SK-N-SH (cell line): ENCODE measurements at regions not wholly inside any gene's neighbourhood (a gene's known extent, or its start where the extent isn't known, plus 50 kb on each side); places are given as distances from the start of the nearest gene placed in this dataset.

Source experiments
- CTCF ChIA-PET: fragments of 300-600, 350-600 bp; formaldehyde crosslinking; extraction: SDS; loops from one replicate; lab custom pipeline; 2021; lab: Yijun Ruan, JAX
- POLR2A ChIA-PET: fragments of 350-600 bp; sonication (Branson Sonifier 250); formaldehyde crosslinking; extraction: SDS; loops from one replicate; lab custom pipeline; 2020; ENCODE audit warnings: antibody characterized with exemption, inconsistent platforms; lab: Yijun Ruan, JAX
- DNase-seq: peaks from one replicate; pipeline ENCODE4 v3.0.0; 2012
- H2AFZ ChIP-seq: fragments of 200-600 bp; sonication (generic); 2 replicates; pipeline ENCODE4 v1.8.1; 2016; ENCODE audit warnings: antibody characterized with exemption, mild to moderate bottlenecking, low read depth
- H3F3A ChIP-seq: fragments of 200-600 bp; sonication (generic); replicated peaks from 2 replicates; pipeline ENCODE3; 2016; ENCODE audit warnings: antibody characterized with exemption, mild to moderate bottlenecking; ENCODE audit not compliant: insufficient read depth
- H3K27ac ChIP-seq, 2 experiments: fragments of 200-500 bp in 1 of 2; fragments of 200-600 bp in 1 of 2; sonication (Bioruptor generic) in 1 of 2; sonication (generic), shearing (Covaris generic) in 1 of 2; 2 replicates each; pipeline versions ENCODE4 v1.5.1 to v1.6.1; 2014 to 2016; ENCODE audit warnings: low read depth in 2 of 2, inconsistent platforms in 1 of 2, low read length in 1 of 2, mild to moderate bottlenecking in 1 of 2, mixed read lengths in 1 of 2
- H3K27me3 ChIP-seq: fragments of 200-600 bp; sonication (generic), shearing (Covaris generic); 2 replicates; pipeline ENCODE4 v1.6.1; 2016; ENCODE audit warnings: mixed run types; ENCODE audit not compliant: insufficient read depth
- H3K36me3 ChIP-seq, 2 experiments: fragments of 200-500 bp in 1 of 2; fragments of 200-600 bp in 1 of 2; sonication (Bioruptor generic) in 1 of 2; sonication (generic) in 1 of 2; replicated peaks in 1 of 2; 2 replicates each; pipeline versions ENCODE3 to v1.5.1; 2014 to 2016; ENCODE audit warnings: low read length in 1 of 2, mild to moderate bottlenecking in 1 of 2; ENCODE audit not compliant: insufficient read depth in 2 of 2, control insufficient read depth in 1 of 2
- H3K4me1 ChIP-seq, 2 experiments: fragments of 200-500 bp in 1 of 2; fragments of 200-600 bp in 1 of 2; sonication (Bioruptor generic) in 1 of 2; sonication (generic), shearing (Covaris generic) in 1 of 2; 2 replicates each; pipeline versions ENCODE4 v1.5.1 to v1.6.1; 2014 to 2016; ENCODE audit warnings: low read depth in 1 of 2, low read length in 1 of 2, mixed run types in 1 of 2; ENCODE audit not compliant: insufficient read depth in 2 of 2, control insufficient read depth in 1 of 2
- H3K4me2 ChIP-seq: fragments of 200-600 bp; sonication (generic), shearing (Covaris generic); 2 replicates; pipeline ENCODE4 v1.6.1; 2017; ENCODE audit warnings: mixed run types
- H3K4me3 ChIP-seq, 2 experiments: fragments of 200-500 bp in 1 of 2; fragments of 200-600 bp in 1 of 2; sonication (Bioruptor generic) in 1 of 2; sonication (generic), shearing (Covaris generic) in 1 of 2; 2 replicates each; pipeline versions ENCODE4 v1.5.1 to v1.8.1; 2014 to 2016; ENCODE audit warnings: low read depth in 2 of 2, inconsistent platforms in 1 of 2, low read length in 1 of 2, mild to moderate bottlenecking in 1 of 2, mixed read lengths in 1 of 2, moderate library complexity in 1 of 2
- H3K79me2 ChIP-seq: fragments of 200-600 bp; sonication (generic); 2 replicates; pipeline ENCODE4 v1.8.1; 2017; ENCODE audit warnings: mild to moderate bottlenecking; ENCODE audit not compliant: insufficient read depth
- H3K9ac ChIP-seq: fragments of 200-600 bp; sonication (generic); 2 replicates; pipeline ENCODE4 v1.6.1; 2017; ENCODE audit warnings: mixed run types
- H3K9me2 ChIP-seq: fragments of 200-600 bp; sonication (generic); 2 replicates; pipeline ENCODE4 v1.6.1; 2017; ENCODE audit warnings: mixed run types
- H3K9me3 ChIP-seq: fragments of 200-600 bp; sonication (generic); 2 replicates; pipeline ENCODE4 v1.6.1; 2017; ENCODE audit warnings: mixed run types, mild to moderate bottlenecking, moderate library complexity
- H4K20me1 ChIP-seq: fragments of 200-600 bp; sonication (generic); 2 replicates; pipeline ENCODE4 v1.6.1; 2017; ENCODE audit warnings: mild to moderate bottlenecking, mixed run types; ENCODE audit not compliant: insufficient read depth
- CTCF ChIP-seq: fragments of 200-600 bp; sonication (generic); IDR thresholded peaks from 2 replicates; pipeline ENCODE4 v1.6.1; 2017; ENCODE audit warnings: antibody characterized with exemption, mild to moderate bottlenecking, moderate library complexity
- EZH2phosphoT487 ChIP-seq: fragments of 200-600 bp; sonication (generic); IDR thresholded peaks from 2 replicates; pipeline ENCODE4 v1.6.1; 2017; ENCODE audit warnings: low read depth, mixed run types, mild to moderate bottlenecking, antibody characterized with exemption, moderate library complexity, borderline replicate concordance
- FOSL2 ChIP-seq: IDR thresholded peaks from 2 replicates; pipeline ENCODE4 v1.4.0; 2012; ENCODE audit warnings: low read depth, mild to moderate bottlenecking, moderate library complexity, borderline replicate concordance
- FOXM1 ChIP-seq: IDR thresholded peaks from 2 replicates; pipeline ENCODE4 v1.4.0; 2012; ENCODE audit warnings: low read depth, mild to moderate bottlenecking
- GATA2 ChIP-seq: sonication (generic); formaldehyde crosslinking; IDR thresholded peaks from 2 replicates; pipeline ENCODE4 v1.5.0; 2020; ENCODE audit warnings: mild to moderate bottlenecking, missing genetic modification reagents
- JUND ChIP-seq: IDR thresholded peaks from 2 replicates; pipeline ENCODE4 v1.4.0; 2012
- MAX ChIP-seq: IDR thresholded peaks from 2 replicates; pipeline ENCODE4 v1.4.0; 2012; ENCODE audit warnings: low read depth
- MEF2A ChIP-seq: IDR thresholded peaks from 2 replicates; pipeline ENCODE4 v1.4.0; 2012; ENCODE audit warnings: low read depth, borderline replicate concordance
- MXI1 ChIP-seq: IDR thresholded peaks from 2 replicates; pipeline ENCODE4 v1.6.1; 2012; ENCODE audit warnings: mild to moderate bottlenecking, low read depth, low read length, improper control_type of control experiment
- NRF1 ChIP-seq: IDR thresholded peaks from 2 replicates; pipeline ENCODE4 v1.6.1; 2012; ENCODE audit warnings: low read depth, mild to moderate bottlenecking, low read length
- PBX3 ChIP-seq: IDR thresholded peaks from 2 replicates; pipeline ENCODE4; 2012
- POLR2AphosphoS5 ChIP-seq: IDR thresholded peaks from 2 replicates; pipeline ENCODE4 v1.6.1; 2012; ENCODE audit warnings: low read depth, low read length
- RAD21 ChIP-seq: IDR thresholded peaks from 2 replicates; pipeline ENCODE4 v1.6.1; 2012; ENCODE audit warnings: mild to moderate bottlenecking, low read length
- RCOR1 ChIP-seq: fragments of 150-350 bp; IDR thresholded peaks from 2 replicates; pipeline ENCODE4 v1.6.1; 2017; ENCODE audit warnings: antibody characterized with exemption, low read length
- REST ChIP-seq: IDR thresholded peaks from 2 replicates; pipeline ENCODE4 v1.6.1; 2012; ENCODE audit warnings: mild to moderate bottlenecking, low read depth, low read length, moderate library complexity
- RXRA ChIP-seq: IDR thresholded peaks from 2 replicates; pipeline ENCODE4 v1.4.0; 2012; ENCODE audit warnings: low read depth, mild to moderate bottlenecking, borderline replicate concordance
- TCF12 ChIP-seq: IDR thresholded peaks from 2 replicates; pipeline ENCODE4 v1.4.0; 2012
- TEAD4 ChIP-seq: IDR thresholded peaks from 2 replicates; pipeline ENCODE4 v1.4.0; 2012; ENCODE audit warnings: mild to moderate bottlenecking, borderline replicate concordance; ENCODE audit not compliant: insufficient read depth
- WGBS: methylation state at CpG from one replicate; pipeline ENCODE4 v1.1.6; 2017; ENCODE audit warnings: low lambda C conversion rate; 5-methylcytosine and 5-hydroxymethylcytosine counted together

- no peaks in the 10 kb centered on the region for H3K9me3 ChIP-seq
- no peaks in the 10 kb centered on the region for H3K27me3 ChIP-seq
- POLR2A ChIA-PET, result no interaction called here
- no peaks in the 10 kb centered on the region for H3K79me2 ChIP-seq
- CTCF ChIA-PET, result no interaction called here
- DNase-seq, result no peak
- H3K9me2 ChIP-seq, result no peaks in the 10 kb centered on the region
- no peaks in the 10 kb centered on the region for H3K36me3 ChIP-seq
- no peak overlapping the region for H3K4me3 ChIP-seq
- H2AFZ ChIP-seq, result no peak overlapping the region
- H3K4me1 ChIP-seq, result no peaks in the 10 kb centered on the region
- no peaks in the 10 kb centered on the region for H3F3A ChIP-seq
- no peak overlapping the region for H3K27ac ChIP-seq
- no peaks in the 10 kb centered on the region for H4K20me1 ChIP-seq
- WGBS, result 17% methylated on average over 5 of the region's 5 CpGs
- no peak overlapping the region for H3K4me2 ChIP-seq
- no peak for TF ChIP-seq CTCF
- TF ChIP-seq EZH2phosphoT487, result no peak
- no peak for TF ChIP-seq TEAD4
- no peak for TF ChIP-seq RXRA
- TF ChIP-seq RAD21, result no peak
- no peak for TF ChIP-seq FOXM1
- no peak for TF ChIP-seq JUND
- TF ChIP-seq POLR2AphosphoS5, result no peak
- no peak for TF ChIP-seq MEF2A
- TF ChIP-seq TCF12, result no peak
- TF ChIP-seq NRF1, result no peak
- TF ChIP-seq FOSL2, result no peak
- no peak overlapping the region for H3K9ac ChIP-seq
Observed at GRCh38 chr14:28348797-28349196, 417.8 kb upstream of the FOXG1 start.

GRCh38 chr14:28356819-28357218, 409.8 kb upstream of the FOXG1 start:
- H2AFZ ChIP-seq, result no peak overlapping the region
- no peak overlapping the region for H3K9ac ChIP-seq
- 0 out of 2 replicates have a peak, but pooled peaks cover 4% of the 10 kb centered on the region for H3K27me3 ChIP-seq
- no peak for DNase-seq
- H4K20me1 ChIP-seq, result no peaks in the 10 kb centered on the region
- no peak overlapping the region for H3K27ac ChIP-seq
- ChIA-PET CTCF (no interaction called here), POLR2A (no interaction called here)
- no peaks in the 10 kb centered on the region for H3K79me2 ChIP-seq
- no peak overlapping the region for H3K4me3 ChIP-seq
- no peaks in the 10 kb centered on the region for H3K9me2 ChIP-seq
- H3K9me3 ChIP-seq, result no peaks in the 10 kb centered on the region
- no peaks in the 10 kb centered on the region for H3F3A ChIP-seq
- no peaks in the 10 kb centered on the region for H3K4me1 ChIP-seq
- H3K36me3 ChIP-seq, result no peaks in the 10 kb centered on the region
- H3K4me2 ChIP-seq, result no peak overlapping the region
- 4% methylated on average over 1 of the region's 1 CpG for WGBS
- no peak for TF ChIP-seq JUND
- no peak for TF ChIP-seq REST
- TF ChIP-seq NRF1, result no peak
- no peak for TF ChIP-seq MXI1
- no peak for TF ChIP-seq RCOR1
- no peak for TF ChIP-seq GATA2
- no peak for TF ChIP-seq CTCF
- no peak for TF ChIP-seq MAX
- no peak for TF ChIP-seq POLR2AphosphoS5
- no peak for TF ChIP-seq TCF12
- no peak for TF ChIP-seq PBX3
- TF ChIP-seq EZH2phosphoT487, result no peak
- TF ChIP-seq TEAD4, result no peak
